Peyer's patch (tissue), 4 donors: ENCODE measurements at regions not wholly inside any gene's neighbourhood (a gene's known extent, or its start where the extent isn't known, plus 50 kb on each side); places are given as distances from the start of the nearest gene placed in this dataset.

Experiments
- DNase-seq, 3 donors: peaks; one replicate each; pipeline ENCODE4 v3.0.0-alpha.2; 2017 to 2019
- H3K27ac ChIP-seq, 4 donors: fragments of 200-600 bp; sonication (generic); one replicate each; pipeline ENCODE4 v1.5.1; 2016 to 2019
- H3K27me3 ChIP-seq, 2 donors: fragments of 200-600 bp; sonication (generic); one replicate each; pipeline ENCODE4 v1.5.1; 2019
- H3K36me3 ChIP-seq, 3 donors: fragments of 200-600 bp; sonication (generic); one replicate each; pipeline ENCODE4 v1.5.1; 2016 to 2019
- H3K4me1 ChIP-seq, 4 donors: fragments of 200-600 bp; sonication (generic); one replicate each; pipeline ENCODE4 v1.5.1; 2016 to 2019
- H3K4me3 ChIP-seq, 4 donors: fragments of 200-600 bp; sonication (generic); 1 replicate in 3 of 4; 2 replicates in 1 of 4; pipeline ENCODE4 v1.5.1; 2016 to 2019; ENCODE audit warnings: mild to moderate bottlenecking in 1 of 4
- H3K9me3 ChIP-seq, 4 donors: fragments of 200-600 bp; sonication (generic); one replicate each; pipeline ENCODE4 v1.5.1; 2016 to 2019; ENCODE audit warnings: mild to moderate bottlenecking in 1 of 4
- POLR2A ChIP-seq, 2 donors: fragments of 450-650 bp; IDR thresholded peaks; one replicate each; pipeline ENCODE4 v1.5.1; 2017; ENCODE audit warnings: antibody characterized with exemption in 2 of 2, mild to moderate bottlenecking in 2 of 2, moderate library complexity in 2 of 2
- TF ChIP-seq, protein P1 (sequence below), 6 experiments: fragments of 450-650 bp in 4 of 6; fragments of 200-600 bp in 2 of 6; sonication (generic) in 1 of 6; IDR thresholded peaks; one replicate each; pipeline ENCODE4 v1.5.1; 2017 to 2019; ENCODE audit warnings: antibody characterized with exemption in 6 of 6, mild to moderate bottlenecking in 3 of 6, moderate library complexity in 1 of 6

DNA sequence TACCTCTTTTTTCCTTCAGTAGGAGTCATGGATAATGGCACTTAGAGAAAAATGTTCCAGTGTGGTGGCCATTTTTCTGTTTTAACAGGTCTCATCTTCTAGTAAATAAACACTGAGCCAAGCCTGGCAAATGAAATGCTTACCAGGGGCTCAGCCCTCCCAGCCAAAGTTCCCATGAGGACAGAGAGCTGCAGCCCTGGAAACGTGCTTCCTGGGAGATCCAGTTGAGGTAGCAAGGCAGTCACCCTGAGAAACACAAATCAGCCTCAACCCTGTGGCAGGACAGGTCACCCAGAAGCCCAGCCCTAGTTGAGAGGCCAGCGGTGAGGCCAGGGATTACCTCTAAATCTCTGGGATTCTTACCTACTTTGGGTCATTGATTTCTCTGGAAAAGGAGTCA, 140.1 kb downstream of the LNPK start:
- Histone ChIP-seq H3K4me1 (no peaks in the 10 kb centered on the region), H3K27me3 (no peaks in the 10 kb centered on the region), H3K4me3 (no peak overlapping the region), H3K27ac (no peak overlapping the region), H3K36me3 (no peaks in the 10 kb centered on the region), H3K9me3 (no peaks in the 10 kb centered on the region)
- TF ChIP-seq, protein P1, sequence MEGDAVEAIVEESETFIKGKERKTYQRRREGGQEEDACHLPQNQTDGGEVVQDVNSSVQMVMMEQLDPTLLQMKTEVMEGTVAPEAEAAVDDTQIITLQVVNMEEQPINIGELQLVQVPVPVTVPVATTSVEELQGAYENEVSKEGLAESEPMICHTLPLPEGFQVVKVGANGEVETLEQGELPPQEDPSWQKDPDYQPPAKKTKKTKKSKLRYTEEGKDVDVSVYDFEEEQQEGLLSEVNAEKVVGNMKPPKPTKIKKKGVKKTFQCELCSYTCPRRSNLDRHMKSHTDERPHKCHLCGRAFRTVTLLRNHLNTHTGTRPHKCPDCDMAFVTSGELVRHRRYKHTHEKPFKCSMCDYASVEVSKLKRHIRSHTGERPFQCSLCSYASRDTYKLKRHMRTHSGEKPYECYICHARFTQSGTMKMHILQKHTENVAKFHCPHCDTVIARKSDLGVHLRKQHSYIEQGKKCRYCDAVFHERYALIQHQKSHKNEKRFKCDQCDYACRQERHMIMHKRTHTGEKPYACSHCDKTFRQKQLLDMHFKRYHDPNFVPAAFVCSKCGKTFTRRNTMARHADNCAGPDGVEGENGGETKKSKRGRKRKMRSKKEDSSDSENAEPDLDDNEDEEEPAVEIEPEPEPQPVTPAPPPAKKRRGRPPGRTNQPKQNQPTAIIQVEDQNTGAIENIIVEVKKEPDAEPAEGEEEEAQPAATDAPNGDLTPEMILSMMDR (IDR thresholded peaks at IDR 0.05): no peak
- no peak for TF ChIP-seq POLR2A (IDR thresholded peaks at IDR 0.05)
- no peak for DNase-seq

DNA sequence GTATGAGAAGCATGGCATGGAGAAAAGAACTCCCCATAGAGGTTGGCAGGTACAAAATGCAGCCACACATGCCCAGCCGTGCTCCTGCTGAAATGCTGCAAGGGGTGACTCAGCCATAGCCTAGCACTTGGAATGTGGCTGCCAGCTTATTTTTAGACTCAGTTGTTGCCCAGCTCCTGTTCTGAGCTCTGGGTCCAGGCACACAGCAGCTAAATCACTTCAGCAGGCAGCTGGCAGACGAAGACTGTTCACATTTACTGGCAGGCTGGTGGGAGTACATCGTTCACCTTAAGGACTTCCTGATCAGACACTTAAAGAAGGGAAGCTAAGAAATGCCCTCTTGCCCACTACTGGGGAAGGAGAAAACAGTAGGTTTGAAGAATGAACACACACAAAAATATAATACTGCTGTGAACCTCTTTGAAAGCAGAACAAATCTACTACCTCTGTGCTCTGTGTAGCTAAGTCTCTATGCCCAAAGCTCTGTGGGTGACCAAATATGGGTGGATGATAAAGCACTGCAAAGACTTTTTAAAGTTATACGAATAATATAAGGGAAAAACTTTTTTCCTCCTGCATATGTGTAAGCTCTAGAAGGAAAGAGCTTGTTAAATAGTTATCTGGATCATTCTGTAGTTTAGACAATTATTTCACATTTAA, 146.1 kb downstream of the LNPK start:
- H3K36me3 ChIP-seq: no peaks in the 10 kb centered on the region
- H3K4me1 ChIP-seq: peaks cover 0 to 8% (median 0%) of the 10 kb centered on the region in 4 donors
- H3K27me3 ChIP-seq: no peaks in the 10 kb centered on the region
- no peaks in the 10 kb centered on the region for H3K9me3 ChIP-seq
- no peak overlapping the region for H3K27ac ChIP-seq
- H3K4me3 ChIP-seq: no peak overlapping the region
- no peak for DNase-seq
- TF ChIP-seq, protein P1 (IDR thresholded peaks at IDR 0.05): no peak

DNA sequence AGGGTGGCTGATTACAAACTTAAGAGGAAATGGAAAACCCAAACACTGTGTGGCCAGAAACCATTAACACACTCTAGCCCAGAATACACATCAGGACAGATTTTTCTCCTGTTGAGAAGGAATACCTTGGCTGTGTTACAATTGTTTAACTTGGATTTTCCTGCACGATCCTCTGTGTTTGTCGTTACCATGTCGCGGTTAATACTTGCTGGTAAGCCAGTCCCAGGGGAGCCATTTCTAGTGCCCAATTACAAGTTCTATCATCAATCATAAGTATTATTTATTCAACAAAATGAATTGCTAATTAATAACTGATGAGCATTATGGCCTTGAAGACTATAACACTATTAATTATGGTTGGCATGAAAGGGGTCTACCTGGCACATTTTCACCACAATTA, 146.8 kb downstream of the LNPK start:
- Histone ChIP-seq H3K27me3 (no peaks in the 10 kb centered on the region), H3K4me3 (no peak overlapping the region), H3K9me3 (no peaks in the 10 kb centered on the region), H3K4me1 (peaks cover 0 to 8% (median 0%) of the 10 kb centered on the region in 4 donors), H3K27ac (no peak overlapping the region), H3K36me3 (no peaks in the 10 kb centered on the region)
- DNase-seq: no peak
- TF ChIP-seq, protein P1 (IDR thresholded peaks at IDR 0.05): no peak
- no peak for TF ChIP-seq POLR2A (IDR thresholded peaks at IDR 0.05)

GRCh38 chr2:175854665-175855064, 147.4 kb downstream of the LNPK start:
- H3K4me1 ChIP-seq: peaks cover 0 to 8% (median 0%) of the 10 kb centered on the region in 4 donors

GRCh38 chr2:175854129-175854528, 147.9 kb downstream of the LNPK start:
- no peak for TF ChIP-seq POLR2A (IDR thresholded peaks at IDR 0.05)
- TF ChIP-seq, protein P1 (IDR thresholded peaks at IDR 0.05): no peak
- DNase-seq: no peak
- no peak overlapping the region for H3K27ac ChIP-seq
- H3K4me3 ChIP-seq: no peak overlapping the region
- no peaks in the 10 kb centered on the region for H3K9me3 ChIP-seq
- H3K27me3 ChIP-seq: no peaks in the 10 kb centered on the region
- peaks cover 0 to 8% (median 0%) of the 10 kb centered on the region in 4 donors for H3K4me1 ChIP-seq
- no peaks in the 10 kb centered on the region for H3K36me3 ChIP-seq

More at GRCh38 chr2:175854665-175855064, 147.4 kb downstream of the LNPK start:
- H3K36me3 ChIP-seq: no peaks in the 10 kb centered on the region
- no peaks in the 10 kb centered on the region for H3K27me3 ChIP-seq
- H3K9me3 ChIP-seq: no peaks in the 10 kb centered on the region
- no peak overlapping the region for H3K27ac ChIP-seq
- TF ChIP-seq, protein P1 (IDR thresholded peaks at IDR 0.05): no peak
- no peak for TF ChIP-seq POLR2A (IDR thresholded peaks at IDR 0.05)
- H3K4me3 ChIP-seq: no peak overlapping the region
- DNase-seq: no peak

DNA sequence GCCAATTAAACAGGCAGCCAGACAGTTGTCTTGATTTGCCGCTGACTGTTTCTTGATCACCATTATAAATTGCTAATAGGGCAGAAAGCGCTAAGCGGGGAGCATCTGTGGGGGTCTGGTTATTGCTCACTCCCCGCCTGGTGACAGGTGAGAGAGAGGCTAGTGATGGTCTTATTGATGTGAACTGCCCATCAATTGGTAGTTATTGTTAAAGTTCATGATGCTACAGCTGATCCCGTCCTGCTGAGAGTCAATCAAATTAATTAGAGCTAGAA, 148.5 kb downstream of the LNPK start:
- DNase-seq: no peak
- Histone ChIP-seq H3K27me3 (no peaks in the 10 kb centered on the region), H3K27ac (no peak overlapping the region), H3K36me3 (no peaks in the 10 kb centered on the region), H3K9me3 (no peaks in the 10 kb centered on the region), H3K4me1 (peaks cover 0 to 8% (median 0%) of the 10 kb centered on the region in 4 donors), H3K4me3 (no peak overlapping the region)
- no peak for TF ChIP-seq POLR2A (IDR thresholded peaks at IDR 0.05)
- TF ChIP-seq, protein P1 (IDR thresholded peaks at IDR 0.05): no peak
